HCT116 (cell line): ENCODE measurements at regions not wholly inside any gene's neighbourhood (a gene's known extent, or its start where the extent isn't known, plus 50 kb on each side); places are given as distances from the start of the nearest gene placed in this dataset.

Source experiments
- ATAC-seq: fragments of 200-7000 bp; cut with Tn5 transposase; 2 replicates; pipeline ENCODE4 v1.9.1; 2020; ENCODE audit warnings: mild to moderate bottlenecking, moderate library complexity
- BruUV-seq: library from RNA; stranded (reverse); fragments of 400-500 nt; replicated peaks from 2 replicates; lab custom pipeline; 2021; lab: Mats Ljungman, UMichigan
- CTCF ChIA-PET: fragments of 300-600 bp; sonication (Branson Sonifier 250); formaldehyde crosslinking; loops from one replicate; lab custom pipeline; 2021; ENCODE audit warnings: antibody characterized with exemption; lab: Charles Lee
- POLR2A ChIA-PET: fragments of 300-600, 350-600 bp; sonication (Branson Sonifier 250); formaldehyde crosslinking; loops from one replicate; lab custom pipeline; 2021; ENCODE audit warnings: antibody characterized with exemption; lab: Charles Lee
- RAD21 ChIA-PET, 2 experiments: fragments of 300-600 bp; sonication (Branson Sonifier 250); formaldehyde crosslinking; loops; one replicate each; lab custom pipeline; 2023; ENCODE audit warnings: low total read pairs in 2 of 2; ENCODE audit not compliant: uncharacterized antibody in 2 of 2, unreplicated experiment in 2 of 2, low non-redundant PET in 1 of 2; lab: Charles Lee
- DNase-seq: peaks from one replicate; pipeline ENCODE4 v3.0.0-alpha.2; 2010; ENCODE audit warnings: low read depth, low spot score
- H2AFZ ChIP-seq: fragments of 200-600 bp; shearing (Covaris generic), sonication (generic); 2 replicates; pipeline ENCODE4 v1.6.1; 2017; ENCODE audit warnings: low read depth, mixed run types, mixed read lengths, antibody characterized with exemption, low read length; ENCODE audit not compliant: poor library complexity, severe bottlenecking
- H3K27ac ChIP-seq: 2 replicates; pipeline ENCODE4 v1.5.1; 2012; ENCODE audit warnings: low read depth, low read length
- H3K27me3 ChIP-seq: fragments of 200-600 bp; sonication (generic); 2 replicates; pipeline ENCODE4 v1.6.1; 2016; ENCODE audit warnings: mixed run types, low read length, mixed read lengths; ENCODE audit not compliant: insufficient read depth
- H3K36me3 ChIP-seq, 2 experiments: fragments of 200-500 bp in 1 of 2; fragments of 200-600 bp in 1 of 2; sonication (Bioruptor generic) in 1 of 2; sonication (generic) in 1 of 2; 2 replicates each; pipeline versions ENCODE4 v1.5.1 to v1.6.1; 2014 to 2016; ENCODE audit warnings: low read length in 2 of 2, inconsistent platforms in 1 of 2, mixed read lengths in 1 of 2, mixed run types in 1 of 2; ENCODE audit not compliant: insufficient read depth in 2 of 2, control insufficient read depth in 1 of 2
- H3K4me1 ChIP-seq, 2 experiments: fragments of 200-600 bp in 1 of 2; sonication (generic) in 1 of 2; 2 replicates each; pipeline versions ENCODE4 v1.5.1 to v1.6.1; 2012 to 2017; ENCODE audit warnings: low read length in 2 of 2, inconsistent platforms in 1 of 2, mild to moderate bottlenecking in 1 of 2, mixed read lengths in 1 of 2, mixed run types in 1 of 2, moderate library complexity in 1 of 2; ENCODE audit not compliant: insufficient read depth in 2 of 2, control insufficient read depth in 1 of 2
- H3K4me2 ChIP-seq: fragments of 200-600 bp; sonication (generic); 2 replicates; pipeline ENCODE4 v1.6.1; 2017; ENCODE audit warnings: mixed run types, low read length, mixed read lengths
- H3K4me3 ChIP-seq, 2 experiments: fragments of 200-600 bp in 1 of 2; sonication (generic) in 1 of 2; replicated peaks in 1 of 2; 2 replicates each; pipeline ENCODE4 v1.5.1; 2011 to 2016; ENCODE audit warnings: low read length in 2 of 2, control low read depth in 1 of 2, low read depth in 1 of 2, mild to moderate bottlenecking in 1 of 2, mixed read lengths in 1 of 2, mixed run types in 1 of 2
- H3K79me2 ChIP-seq: fragments of 200-600 bp; sonication (generic); 2 replicates; pipeline ENCODE4 v1.6.1; 2017; ENCODE audit warnings: mild to moderate bottlenecking, mixed run types, low read length, moderate library complexity, mixed read lengths; ENCODE audit not compliant: insufficient read depth
- H3K9ac ChIP-seq: fragments of 200-600 bp; sonication (generic); 2 replicates; pipeline ENCODE4 v1.6.1; 2016; ENCODE audit warnings: low read length, mixed read lengths
- H3K9me2 ChIP-seq: fragments of 200-600 bp; sonication (generic), shearing (Covaris generic); 2 replicates; pipeline ENCODE4 v1.6.1; 2017; ENCODE audit warnings: mixed run types, mild to moderate bottlenecking, moderate library complexity; ENCODE audit not compliant: insufficient read depth
- H3K9me3 ChIP-seq, 2 experiments: fragments of 200-500 bp in 1 of 2; fragments of 200-600 bp in 1 of 2; sonication (Bioruptor generic) in 1 of 2; sonication (generic) in 1 of 2; 2 replicates each; pipeline ENCODE4 v1.6.1; 2014 to 2017; ENCODE audit warnings: low read length in 2 of 2, mixed read lengths in 2 of 2, inconsistent platforms in 1 of 2, low read depth in 1 of 2, mild to moderate bottlenecking in 1 of 2, mixed run types in 1 of 2, moderate library complexity in 1 of 2; ENCODE audit not compliant: control insufficient read depth in 1 of 2, insufficient read depth in 1 of 2
- H4K20me1 ChIP-seq: fragments of 200-600 bp; sonication (generic), shearing (Covaris generic); 2 replicates; pipeline ENCODE4 v1.6.1; 2017; ENCODE audit warnings: mixed run types, mild to moderate bottlenecking, moderate library complexity; ENCODE audit not compliant: insufficient read depth
- CBX3 ChIP-seq: IDR thresholded peaks from 2 replicates; pipeline ENCODE4 v1.6.1; 2012; ENCODE audit warnings: low read depth
- CEBPB ChIP-seq: IDR thresholded peaks from 2 replicates; pipeline ENCODE4 v1.6.1; 2012; ENCODE audit warnings: low read depth
- EZH2 ChIP-seq: fragments of 200-600 bp; sonication (generic); IDR thresholded peaks from 2 replicates; pipeline ENCODE4 v1.6.1; 2017; ENCODE audit warnings: antibody characterized with exemption, mixed run types
- FOSL1 ChIP-seq: IDR thresholded peaks from 2 replicates; pipeline ENCODE4 v1.6.1; 2012; ENCODE audit warnings: low read depth
- POLR2AphosphoS5 ChIP-seq: IDR thresholded peaks from 2 replicates; pipeline ENCODE4 v1.6.1; 2011; ENCODE audit warnings: mild to moderate bottlenecking, low read depth, low read length, moderate library complexity
- RAD21 ChIP-seq: IDR thresholded peaks from 2 replicates; pipeline ENCODE4 v1.6.1; 2012; ENCODE audit warnings: low read depth, mild to moderate bottlenecking
- SP1 ChIP-seq: IDR thresholded peaks from 2 replicates; pipeline ENCODE4 v1.6.1; 2012; ENCODE audit warnings: low read depth
- SRF ChIP-seq: IDR thresholded peaks from 2 replicates; pipeline ENCODE4 v1.6.1; 2012; ENCODE audit warnings: low read depth
- TCF7L2 ChIP-seq: IDR thresholded peaks from 2 replicates; pipeline ENCODE4 v1.7.0; 2011; ENCODE audit warnings: borderline replicate concordance, inconsistent platforms; ENCODE audit not compliant: insufficient read depth, insufficient read length; ENCODE audit errors: extremely low read depth
- YY1 ChIP-seq: IDR thresholded peaks from 2 replicates; pipeline ENCODE4 v1.6.1; 2011; ENCODE audit warnings: low read length, low read depth, moderate library complexity, mild to moderate bottlenecking; ENCODE audit not compliant: insufficient replicate concordance; ENCODE audit errors: extremely low read depth
- ZFX ChIP-seq: fragments of 450-650 bp; IDR thresholded peaks from 2 replicates; pipeline ENCODE4 v1.6.1; 2017
- ZNF274 ChIP-seq: fragments of 200-500 bp; sonication (Bioruptor generic); IDR thresholded peaks from 2 replicates; pipeline ENCODE4 v1.6.1; 2014; ENCODE audit warnings: mild to moderate bottlenecking, low read depth, low read length, inconsistent platforms
- intact Hi-C: fragments of 100-400 bp; cut with micrococcal nuclease; formaldehyde crosslinking; loops from 2 replicates; pipeline ENCODE4 v1.10.0; 2022
- TF ChIP-seq, protein P1 (sequence below): IDR thresholded peaks from 2 replicates; pipeline ENCODE4 v1.6.1; 2012
- TF ChIP-seq, protein P2 (sequence below): IDR thresholded peaks from 2 replicates; pipeline ENCODE4 v1.6.1; 2011; ENCODE audit warnings: mild to moderate bottlenecking, low read length, moderate library complexity; ENCODE audit not compliant: insufficient replicate concordance; ENCODE audit errors: extremely low read depth
- TF ChIP-seq, protein P3 (sequence below): IDR thresholded peaks from 2 replicates; pipeline ENCODE4 v1.6.1; 2012; ENCODE audit warnings: low read depth
- TF ChIP-seq, protein P4 (sequence below): IDR thresholded peaks from 2 replicates; pipeline ENCODE4 v1.6.1; 2012

DNA sequence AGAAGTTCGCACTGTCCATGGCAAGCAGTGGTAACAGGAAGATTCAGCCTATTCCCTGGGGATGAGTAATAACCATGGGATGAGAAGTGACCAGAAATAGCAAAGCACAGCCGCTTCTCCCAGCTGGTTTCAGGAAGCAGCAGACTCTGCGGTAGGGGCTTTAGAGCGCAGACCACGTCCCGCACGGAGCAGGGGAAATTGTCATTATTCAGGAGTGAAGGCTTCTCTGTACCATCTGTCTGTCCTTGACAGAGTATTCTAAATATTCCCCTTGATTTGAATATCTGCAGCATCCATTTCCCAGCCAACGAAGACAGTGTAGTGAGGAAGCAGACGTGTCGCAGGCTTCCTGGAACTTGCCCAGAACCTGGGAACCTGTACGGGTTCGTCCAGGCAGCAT, 159.6 kb downstream of the NXNL2 start:
- DNase-seq, result no peak
- ATAC-seq, result no peak
- POLR2A ChIA-PET, result no interaction called here
- H3K9me3 ChIP-seq, result peaks cover 0 to 4% of the 10 kb centered on the region in 2 experiments; a peak in 1 of 4 replicates
- TF ChIP-seq SRF, result no peak
- TF ChIP-seq FOSL1, result no peak
- TF ChIP-seq, all 23 proteins: peak for 0
- no peak overlapping the region for H3K4me3 ChIP-seq
- H3K36me3 ChIP-seq, result no peaks in the 10 kb centered on the region
- no peak overlapping the region for H3K4me2 ChIP-seq
- no peaks in the 10 kb centered on the region for H3K27me3 ChIP-seq
- ChIA-PET CTCF (no interaction called here), RAD21 (no interaction called here)
- H3K79me2 ChIP-seq, result no peaks in the 10 kb centered on the region
- no peaks in the 10 kb centered on the region for H3K4me1 ChIP-seq
- BruUV-seq, result no TSS peak
- H3K9me2 ChIP-seq, result no peaks in the 10 kb centered on the region
- H3K27ac ChIP-seq, result no peak overlapping the region
- H2AFZ ChIP-seq, result no peak overlapping the region
- H4K20me1 ChIP-seq, result no peaks in the 10 kb centered on the region
- intact Hi-C loops, result no loop called here
- no peak overlapping the region for H3K9ac ChIP-seq

DNA sequence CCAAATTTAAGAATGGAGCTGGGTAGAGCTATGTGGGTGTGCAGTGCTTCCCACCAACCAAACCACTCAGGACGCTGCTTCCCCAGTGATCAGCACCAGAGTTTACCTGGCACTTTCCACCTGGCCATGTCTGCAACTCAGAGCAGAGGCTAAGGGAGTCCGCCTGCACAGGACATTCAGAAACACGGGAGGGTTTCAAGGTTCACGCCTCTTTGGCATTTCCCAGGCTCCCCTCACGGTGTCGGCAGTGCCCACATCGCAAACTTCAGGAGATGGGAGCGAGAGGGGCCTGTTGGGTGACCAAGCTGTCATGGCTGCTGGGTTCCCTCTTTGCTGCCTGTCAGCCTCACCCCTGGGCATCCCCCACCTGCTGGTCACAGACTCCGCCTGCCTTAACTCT, 161.5 kb downstream of the NXNL2 start:
- intact Hi-C loops, result no loop called here
- H3K79me2 ChIP-seq, result no peaks in the 10 kb centered on the region
- no peaks in the 10 kb centered on the region for H4K20me1 ChIP-seq
- no TSS peak for BruUV-seq
- no peak overlapping the region for H3K27ac ChIP-seq
- no peaks in the 10 kb centered on the region; a peak in 1 of 4 replicates for H3K9me3 ChIP-seq
- H3K9me2 ChIP-seq, result no peaks in the 10 kb centered on the region
- ChIA-PET POLR2A (no interaction called here), RAD21 (no interaction called here), CTCF (no interaction called here)
- DNase-seq (no peak), ATAC-seq (no peak)
- H3K36me3 ChIP-seq, result no peaks in the 10 kb centered on the region
- no peaks in the 10 kb centered on the region for H3K4me1 ChIP-seq
- no peak overlapping the region for H3K9ac ChIP-seq
- no peak overlapping the region for H2AFZ ChIP-seq
- H3K27me3 ChIP-seq, result no peaks in the 10 kb centered on the region
- no peak overlapping the region for H3K4me2 ChIP-seq
- no peak overlapping the region for H3K4me3 ChIP-seq
- TF ChIP-seq, protein P1, sequence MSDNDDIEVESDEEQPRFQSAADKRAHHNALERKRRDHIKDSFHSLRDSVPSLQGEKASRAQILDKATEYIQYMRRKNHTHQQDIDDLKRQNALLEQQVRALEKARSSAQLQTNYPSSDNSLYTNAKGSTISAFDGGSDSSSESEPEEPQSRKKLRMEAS, result no peak
- TF ChIP-seq TCF7L2 (no peak), SRF (no peak), ZNF274 (no peak), YY1 (no peak), SP1 (no peak), RAD21 (no peak), CBX3 (no peak), EZH2 (no peak), CEBPB (no peak), ZFX (no peak), FOSL1 (no peak), POLR2AphosphoS5 (no peak)
- TF ChIP-seq, protein P2, sequence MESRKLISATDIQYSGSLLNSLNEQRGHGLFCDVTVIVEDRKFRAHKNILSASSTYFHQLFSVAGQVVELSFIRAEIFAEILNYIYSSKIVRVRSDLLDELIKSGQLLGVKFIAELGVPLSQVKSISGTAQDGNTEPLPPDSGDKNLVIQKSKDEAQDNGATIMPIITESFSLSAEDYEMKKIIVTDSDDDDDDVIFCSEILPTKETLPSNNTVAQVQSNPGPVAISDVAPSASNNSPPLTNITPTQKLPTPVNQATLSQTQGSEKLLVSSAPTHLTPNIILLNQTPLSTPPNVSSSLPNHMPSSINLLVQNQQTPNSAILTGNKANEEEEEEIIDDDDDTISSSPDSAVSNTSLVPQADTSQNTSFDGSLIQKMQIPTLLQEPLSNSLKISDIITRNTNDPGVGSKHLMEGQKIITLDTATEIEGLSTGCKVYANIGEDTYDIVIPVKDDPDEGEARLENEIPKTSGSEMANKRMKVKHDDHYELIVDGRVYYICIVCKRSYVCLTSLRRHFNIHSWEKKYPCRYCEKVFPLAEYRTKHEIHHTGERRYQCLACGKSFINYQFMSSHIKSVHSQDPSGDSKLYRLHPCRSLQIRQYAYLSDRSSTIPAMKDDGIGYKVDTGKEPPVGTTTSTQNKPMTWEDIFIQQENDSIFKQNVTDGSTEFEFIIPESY, result no peak
- TF ChIP-seq, protein P3, sequence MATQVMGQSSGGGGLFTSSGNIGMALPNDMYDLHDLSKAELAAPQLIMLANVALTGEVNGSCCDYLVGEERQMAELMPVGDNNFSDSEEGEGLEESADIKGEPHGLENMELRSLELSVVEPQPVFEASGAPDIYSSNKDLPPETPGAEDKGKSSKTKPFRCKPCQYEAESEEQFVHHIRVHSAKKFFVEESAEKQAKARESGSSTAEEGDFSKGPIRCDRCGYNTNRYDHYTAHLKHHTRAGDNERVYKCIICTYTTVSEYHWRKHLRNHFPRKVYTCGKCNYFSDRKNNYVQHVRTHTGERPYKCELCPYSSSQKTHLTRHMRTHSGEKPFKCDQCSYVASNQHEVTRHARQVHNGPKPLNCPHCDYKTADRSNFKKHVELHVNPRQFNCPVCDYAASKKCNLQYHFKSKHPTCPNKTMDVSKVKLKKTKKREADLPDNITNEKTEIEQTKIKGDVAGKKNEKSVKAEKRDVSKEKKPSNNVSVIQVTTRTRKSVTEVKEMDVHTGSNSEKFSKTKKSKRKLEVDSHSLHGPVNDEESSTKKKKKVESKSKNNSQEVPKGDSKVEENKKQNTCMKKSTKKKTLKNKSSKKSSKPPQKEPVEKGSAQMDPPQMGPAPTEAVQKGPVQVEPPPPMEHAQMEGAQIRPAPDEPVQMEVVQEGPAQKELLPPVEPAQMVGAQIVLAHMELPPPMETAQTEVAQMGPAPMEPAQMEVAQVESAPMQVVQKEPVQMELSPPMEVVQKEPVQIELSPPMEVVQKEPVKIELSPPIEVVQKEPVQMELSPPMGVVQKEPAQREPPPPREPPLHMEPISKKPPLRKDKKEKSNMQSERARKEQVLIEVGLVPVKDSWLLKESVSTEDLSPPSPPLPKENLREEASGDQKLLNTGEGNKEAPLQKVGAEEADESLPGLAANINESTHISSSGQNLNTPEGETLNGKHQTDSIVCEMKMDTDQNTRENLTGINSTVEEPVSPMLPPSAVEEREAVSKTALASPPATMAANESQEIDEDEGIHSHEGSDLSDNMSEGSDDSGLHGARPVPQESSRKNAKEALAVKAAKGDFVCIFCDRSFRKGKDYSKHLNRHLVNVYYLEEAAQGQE, result no peak
- TF ChIP-seq, protein P4, sequence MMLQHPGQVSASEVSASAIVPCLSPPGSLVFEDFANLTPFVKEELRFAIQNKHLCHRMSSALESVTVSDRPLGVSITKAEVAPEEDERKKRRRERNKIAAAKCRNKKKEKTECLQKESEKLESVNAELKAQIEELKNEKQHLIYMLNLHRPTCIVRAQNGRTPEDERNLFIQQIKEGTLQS, result no peak
